Activated CD8-positive, alpha-beta memory T cell treated with anti-CD3 and anti-CD28 coated beads for 36 hours (primary cell): ENCODE measurements at regions not wholly inside any gene's neighbourhood (a gene's known extent, or its start where the extent isn't known, plus 50 kb on each side); places are given as distances from the start of the nearest gene placed in this dataset.

Experiments
- CTCF ChIA-PET: fragments of 350-600 bp; sonication (Branson Sonifier 250); formaldehyde crosslinking; loops from one replicate; lab custom pipeline; 2021; ENCODE audit warnings: antibody characterized with exemption; lab: Charles Lee
- POLR2A ChIA-PET: fragments of 350-600 bp; sonication (Branson Sonifier 250); formaldehyde crosslinking; loops from one replicate; lab custom pipeline; 2021; ENCODE audit warnings: antibody characterized with exemption; lab: Charles Lee

DNA sequence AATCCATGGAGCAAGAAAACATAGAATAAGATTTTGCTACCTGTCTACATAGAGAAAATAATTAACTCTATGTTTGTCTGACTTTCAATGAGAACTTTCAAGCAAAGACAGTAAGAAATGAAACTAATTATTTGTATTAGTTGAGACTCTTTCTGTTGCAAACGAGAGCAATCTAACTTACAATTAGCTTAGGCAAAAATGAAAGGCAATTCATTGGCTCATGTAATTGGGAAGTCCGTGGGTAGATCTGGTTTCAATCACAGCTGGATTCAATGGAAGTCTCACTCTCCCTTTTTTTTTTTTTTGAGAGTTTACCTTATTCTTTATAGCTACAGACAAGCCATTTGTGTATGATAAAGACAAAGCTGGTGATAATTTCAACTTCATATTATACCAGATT, 68.2 kb upstream of the STXBP5 start:
- CTCF ChIA-PET: no interaction called here
- POLR2A ChIA-PET: no interaction called here

DNA sequence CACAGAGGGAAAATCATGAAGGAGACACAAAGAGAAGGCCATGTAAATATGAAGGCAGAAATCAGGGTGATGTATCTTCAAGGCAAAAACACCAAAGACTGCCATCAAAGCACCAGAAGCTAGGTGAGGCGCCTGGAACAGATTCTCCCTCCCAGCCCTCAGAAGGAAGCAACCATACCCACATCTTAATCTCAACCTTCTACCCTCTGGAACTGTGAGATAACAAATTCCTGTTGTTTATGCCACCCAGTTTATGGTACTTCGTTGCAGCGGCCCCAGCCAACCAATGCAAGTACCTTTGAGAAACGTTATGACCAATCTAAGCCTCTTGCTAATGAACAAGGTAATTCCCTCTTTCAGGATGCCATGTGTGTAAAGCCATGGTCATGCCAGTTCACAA, 66.2 kb upstream of the STXBP5 start:
- POLR2A ChIA-PET: no interaction called here
- CTCF ChIA-PET: no interaction called here

GRCh38 chr6:147138835-147139234, 65.4 kb upstream of the STXBP5 start:
- CTCF ChIA-PET: no interaction called here
- POLR2A ChIA-PET: no interaction called here

DNA sequence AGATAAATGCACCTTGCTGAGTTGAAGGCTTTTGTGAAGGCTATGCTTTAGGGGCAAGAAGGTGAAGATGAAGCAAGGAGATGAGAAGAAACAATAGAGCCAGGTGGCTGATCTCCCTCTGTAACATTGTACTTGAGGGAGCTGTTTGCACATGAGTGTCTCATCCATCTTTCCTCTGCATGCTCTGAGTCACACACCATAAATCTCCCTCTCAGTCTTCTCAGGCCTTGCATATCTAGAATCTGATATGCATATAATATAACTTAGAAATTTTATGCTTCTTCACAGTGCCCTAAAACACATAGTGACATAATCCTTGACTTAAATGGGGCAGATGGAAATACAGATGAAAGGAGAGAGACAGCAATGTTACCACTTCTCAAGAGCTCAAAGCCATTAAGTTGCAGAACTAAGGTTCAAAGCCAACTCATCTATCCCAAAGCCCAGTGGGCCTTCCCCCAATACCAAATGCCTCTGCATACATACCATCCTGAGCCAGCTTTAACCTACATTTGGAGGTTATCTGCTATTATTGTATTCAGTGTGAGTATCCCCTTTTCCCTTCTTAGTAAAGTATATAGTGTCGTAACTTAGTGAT, 62.4 kb upstream of the STXBP5 start:
- POLR2A ChIA-PET: interaction anchor here (0.6 kb wide), 1 partner anchor 76 kb away, joined by 6 read pairs; no protein-coding TSS in a partner anchor
- CTCF ChIA-PET: no interaction called here

DNA sequence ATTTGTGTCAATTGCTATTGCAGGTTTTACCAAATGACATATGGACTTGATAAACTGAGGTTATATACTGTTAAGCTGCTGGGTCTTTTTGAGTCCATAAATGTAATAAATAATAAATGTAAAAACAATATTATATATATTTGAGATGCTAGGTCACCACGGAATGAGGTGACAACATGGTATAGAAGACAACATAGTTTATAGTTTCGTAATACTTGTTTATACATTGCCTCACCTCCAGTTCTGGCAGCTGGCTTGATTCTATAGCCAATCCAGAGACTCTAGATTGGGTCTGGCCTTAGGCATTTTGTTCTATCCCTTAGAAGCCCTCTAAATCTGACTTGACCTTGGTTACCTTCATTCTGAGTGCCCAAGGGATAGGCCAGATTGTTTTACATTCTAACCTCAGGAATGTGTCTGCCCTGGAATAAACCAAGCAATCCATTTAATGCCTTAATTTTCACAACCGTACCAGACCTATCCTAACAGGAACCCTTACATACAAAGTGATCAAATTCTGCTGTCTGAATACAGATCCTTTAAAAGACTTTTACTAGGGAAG, 61.5 kb upstream of the STXBP5 start:
- ChIA-PET POLR2A (no interaction called here), CTCF (no interaction called here)

GRCh38 chr6:147149092-147149491, 55.1 kb upstream of the STXBP5 start:
- ChIA-PET CTCF (interaction anchor here (0.8 kb wide), 1 partner anchor 245 kb away, joined by 4 read pairs; no protein-coding TSS in a partner anchor), POLR2A (no interaction called here)

DNA sequence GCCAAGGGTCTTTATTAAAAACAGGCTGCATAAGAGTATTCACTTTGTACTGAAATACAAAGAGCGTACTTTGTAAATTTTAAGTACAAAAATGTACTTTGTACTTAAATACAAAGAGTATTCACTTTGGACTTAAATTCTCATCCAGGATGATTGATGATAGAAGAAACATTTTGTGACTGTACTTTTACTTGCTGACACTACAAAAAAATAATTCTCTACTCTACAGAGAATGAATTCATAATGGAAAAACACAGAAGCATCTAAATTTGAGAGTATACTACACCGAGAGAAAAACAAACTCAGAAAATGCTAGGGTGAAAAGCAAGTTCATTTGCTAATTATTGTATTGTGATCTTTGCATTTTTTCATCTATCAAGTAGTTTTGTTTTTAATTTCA, 54.4 kb upstream of the STXBP5 start:
- POLR2A ChIA-PET: no interaction called here
- CTCF ChIA-PET: no interaction called here

- ChIA-PET POLR2A (no interaction called here), CTCF (no interaction called here)
These were observed 53.9 kb upstream of the STXBP5 start for GRCh38 chr6:147150293-147150692.
